ENCODE measurements at regions not wholly inside any gene's neighbourhood (a gene's known extent, or its start where the extent isn't known, plus 50 kb on each side); places are given as distances from the start of the nearest gene placed in this dataset.

DNA sequence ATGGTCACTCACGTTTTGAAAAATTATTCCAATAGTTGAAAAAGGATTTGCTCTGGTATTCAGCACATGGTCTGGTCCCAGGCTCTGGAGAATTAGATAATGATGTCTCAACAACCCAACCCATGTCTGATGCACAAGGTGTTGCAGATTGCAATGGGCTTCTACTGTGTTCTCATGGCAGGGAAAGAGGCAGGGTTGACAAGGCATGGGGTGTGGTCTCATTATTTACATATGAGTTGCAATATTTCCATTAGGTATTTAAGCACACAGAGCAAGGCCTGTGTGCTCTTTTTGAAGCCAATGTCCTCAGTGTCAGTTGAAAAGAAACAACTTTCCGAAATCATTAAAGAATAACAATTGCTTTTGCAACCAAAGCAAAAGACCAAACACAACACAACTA, 381.9 kb upstream of the PBX1 start:
- TF ChIP-seq TCF7L2 (IDR thresholded peaks at IDR 0.05; ENCODE audit: low read depth, low read length), result no peak
- no peak for TF ChIP-seq POLR2AphosphoS5 (IDR thresholded peaks at IDR 0.05; ENCODE audit: low read depth, low read length)
- TF ChIP-seq, protein P1, sequence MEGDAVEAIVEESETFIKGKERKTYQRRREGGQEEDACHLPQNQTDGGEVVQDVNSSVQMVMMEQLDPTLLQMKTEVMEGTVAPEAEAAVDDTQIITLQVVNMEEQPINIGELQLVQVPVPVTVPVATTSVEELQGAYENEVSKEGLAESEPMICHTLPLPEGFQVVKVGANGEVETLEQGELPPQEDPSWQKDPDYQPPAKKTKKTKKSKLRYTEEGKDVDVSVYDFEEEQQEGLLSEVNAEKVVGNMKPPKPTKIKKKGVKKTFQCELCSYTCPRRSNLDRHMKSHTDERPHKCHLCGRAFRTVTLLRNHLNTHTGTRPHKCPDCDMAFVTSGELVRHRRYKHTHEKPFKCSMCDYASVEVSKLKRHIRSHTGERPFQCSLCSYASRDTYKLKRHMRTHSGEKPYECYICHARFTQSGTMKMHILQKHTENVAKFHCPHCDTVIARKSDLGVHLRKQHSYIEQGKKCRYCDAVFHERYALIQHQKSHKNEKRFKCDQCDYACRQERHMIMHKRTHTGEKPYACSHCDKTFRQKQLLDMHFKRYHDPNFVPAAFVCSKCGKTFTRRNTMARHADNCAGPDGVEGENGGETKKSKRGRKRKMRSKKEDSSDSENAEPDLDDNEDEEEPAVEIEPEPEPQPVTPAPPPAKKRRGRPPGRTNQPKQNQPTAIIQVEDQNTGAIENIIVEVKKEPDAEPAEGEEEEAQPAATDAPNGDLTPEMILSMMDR (IDR thresholded peaks at IDR 0.05), result no peak
- TF ChIP-seq, protein P2, sequence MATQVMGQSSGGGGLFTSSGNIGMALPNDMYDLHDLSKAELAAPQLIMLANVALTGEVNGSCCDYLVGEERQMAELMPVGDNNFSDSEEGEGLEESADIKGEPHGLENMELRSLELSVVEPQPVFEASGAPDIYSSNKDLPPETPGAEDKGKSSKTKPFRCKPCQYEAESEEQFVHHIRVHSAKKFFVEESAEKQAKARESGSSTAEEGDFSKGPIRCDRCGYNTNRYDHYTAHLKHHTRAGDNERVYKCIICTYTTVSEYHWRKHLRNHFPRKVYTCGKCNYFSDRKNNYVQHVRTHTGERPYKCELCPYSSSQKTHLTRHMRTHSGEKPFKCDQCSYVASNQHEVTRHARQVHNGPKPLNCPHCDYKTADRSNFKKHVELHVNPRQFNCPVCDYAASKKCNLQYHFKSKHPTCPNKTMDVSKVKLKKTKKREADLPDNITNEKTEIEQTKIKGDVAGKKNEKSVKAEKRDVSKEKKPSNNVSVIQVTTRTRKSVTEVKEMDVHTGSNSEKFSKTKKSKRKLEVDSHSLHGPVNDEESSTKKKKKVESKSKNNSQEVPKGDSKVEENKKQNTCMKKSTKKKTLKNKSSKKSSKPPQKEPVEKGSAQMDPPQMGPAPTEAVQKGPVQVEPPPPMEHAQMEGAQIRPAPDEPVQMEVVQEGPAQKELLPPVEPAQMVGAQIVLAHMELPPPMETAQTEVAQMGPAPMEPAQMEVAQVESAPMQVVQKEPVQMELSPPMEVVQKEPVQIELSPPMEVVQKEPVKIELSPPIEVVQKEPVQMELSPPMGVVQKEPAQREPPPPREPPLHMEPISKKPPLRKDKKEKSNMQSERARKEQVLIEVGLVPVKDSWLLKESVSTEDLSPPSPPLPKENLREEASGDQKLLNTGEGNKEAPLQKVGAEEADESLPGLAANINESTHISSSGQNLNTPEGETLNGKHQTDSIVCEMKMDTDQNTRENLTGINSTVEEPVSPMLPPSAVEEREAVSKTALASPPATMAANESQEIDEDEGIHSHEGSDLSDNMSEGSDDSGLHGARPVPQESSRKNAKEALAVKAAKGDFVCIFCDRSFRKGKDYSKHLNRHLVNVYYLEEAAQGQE (IDR thresholded peaks at IDR 0.05; ENCODE audit: insufficient read depth in 1 of 2, low read depth in 2 of 2, low read length in 1 of 2), result no peak
